Brain microvascular endothelial cell (primary cell): ENCODE measurements at regions not wholly inside any gene's neighbourhood (a gene's known extent, or its start where the extent isn't known, plus 50 kb on each side); places are given as distances from the start of the nearest gene placed in this dataset.

ENCODE experiments used
- DNase-seq: peaks from one replicate; pipeline ENCODE4 v3.0.0-alpha.2; 2020
- H3K27ac ChIP-seq: fragments of 250-450 bp; sonication (Bioruptor Pico); 2 replicates; pipeline ENCODE4 v1.5.1; 2020; ENCODE audit warnings: mild to moderate bottlenecking, moderate library complexity
- H3K27me3 ChIP-seq: fragments of 250-450 bp; sonication (Bioruptor Pico); replicated peaks from 2 replicates; pipeline ENCODE4 v1.5.1; 2020; ENCODE audit warnings: mild to moderate bottlenecking
- H3K36me3 ChIP-seq: fragments of 250-450 bp; sonication (Bioruptor Pico); replicated peaks from 2 replicates; pipeline ENCODE4 v1.5.1; 2020; ENCODE audit warnings: mild to moderate bottlenecking
- H3K4me3 ChIP-seq: 2 replicates; pipeline ENCODE4 v1.5.1; 2011; ENCODE audit warnings: low read depth, mild to moderate bottlenecking, control low read depth, low read length, moderate library complexity
- CTCF ChIP-seq: IDR thresholded peaks from 2 replicates; pipeline ENCODE4 v1.5.1; 2011; ENCODE audit warnings: low read depth, mild to moderate bottlenecking, moderate library complexity, low read length, control low read depth, inconsistent platforms; ENCODE audit errors: missing control alignments
- in situ Hi-C: cut with HindIII; loops from 2 replicates; pipeline ENCODE4 v1.10.0; 2017; ENCODE audit warnings: low sequenced_read_pairs, low pct_ligation_motif_present

- H3K27me3 ChIP-seq, result no peaks in the 10 kb centered on the region
- H3K4me3 ChIP-seq, result no peak overlapping the region
- in situ Hi-C loops, result no loop called here
- H3K27ac ChIP-seq, result no peak overlapping the region
- TF ChIP-seq CTCF, result no peak
- DNase-seq, result no peak
- H3K36me3 ChIP-seq, result no peaks in the 10 kb centered on the region
Observed at GRCh38 chr16:7111265-7111664, 221.4 kb upstream of the RBFOX1 start.

- H3K27me3 ChIP-seq, result no peaks in the 10 kb centered on the region
- no peaks in the 10 kb centered on the region for H3K36me3 ChIP-seq
- TF ChIP-seq CTCF, result no peak
- no peak for DNase-seq
- H3K27ac ChIP-seq, result no peak overlapping the region
- in situ Hi-C loops, result no loop called here
- H3K4me3 ChIP-seq, result no peak overlapping the region
Observed at GRCh38 chr16:7107436-7107835, 225.2 kb upstream of the RBFOX1 start.

GRCh38 chr16:7103056-7103455 lies 229.6 kb upstream of the RBFOX1 start:
- no peak overlapping the region for H3K4me3 ChIP-seq
- DNase-seq, result no peak
- no peak for TF ChIP-seq CTCF
- H3K27me3 ChIP-seq, result no peaks in the 10 kb centered on the region
- no peak overlapping the region for H3K27ac ChIP-seq
- in situ Hi-C loops, result no loop called here
- no peaks in the 10 kb centered on the region for H3K36me3 ChIP-seq

- in situ Hi-C loops, result no loop called here
- TF ChIP-seq CTCF, result no peak
- no peaks in the 10 kb centered on the region for H3K27me3 ChIP-seq
Observed at GRCh38 chr16:7101054-7101453, 231.6 kb upstream of the RBFOX1 start.

GRCh38 chr16:7097518-7097917 lies 235.1 kb upstream of the RBFOX1 start:
- Histone ChIP-seq H3K36me3 (no peaks in the 10 kb centered on the region), H3K4me3 (no peak overlapping the region), H3K27me3 (no peaks in the 10 kb centered on the region), H3K27ac (no peak overlapping the region)
- TF ChIP-seq CTCF, result no peak
- in situ Hi-C loops, result no loop called here
- no peak for DNase-seq

More at GRCh38 chr16:7101054-7101453, 231.6 kb upstream of the RBFOX1 start:
- no peak for DNase-seq
- no peak overlapping the region for H3K4me3 ChIP-seq
- no peak overlapping the region for H3K27ac ChIP-seq
- H3K36me3 ChIP-seq, result no peaks in the 10 kb centered on the region

- Histone ChIP-seq H3K4me3 (no peak overlapping the region), H3K27ac (no peak overlapping the region), H3K36me3 (no peaks in the 10 kb centered on the region), H3K27me3 (no peaks in the 10 kb centered on the region)
- DNase-seq, result no peak
- TF ChIP-seq CTCF, result no peak
- in situ Hi-C loops, result no loop called here
Observed at GRCh38 chr16:7093511-7093910, 239.1 kb upstream of the RBFOX1 start.
